HEK293T (cell line): ENCODE measurements at regions not wholly inside any gene's neighbourhood (a gene's known extent, or its start where the extent isn't known, plus 50 kb on each side); places are given as distances from the start of the nearest gene placed in this dataset.

Source experiments
- CTCF ChIA-PET: fragments of 350-600 bp; formaldehyde crosslinking; extraction: SDS; loops from one replicate; lab custom pipeline; 2021; ENCODE audit warnings: antibody characterized with exemption, inconsistent platforms; lab: Yijun Ruan, JAX
- POLR2A ChIA-PET: fragments of 350-600 bp; formaldehyde crosslinking; extraction: SDS; loops from one replicate; lab custom pipeline; 2020; ENCODE audit warnings: antibody characterized with exemption, inconsistent platforms; lab: Yijun Ruan, JAX
- DNase-seq: peaks from one replicate; pipeline ENCODE4 v3.0.0; 2012; ENCODE audit warnings: mixed read lengths; ENCODE audit errors: extremely low spot score
- ARNT ChIP-seq: fragments of 450-650 bp; IDR thresholded peaks from 2 replicates; pipeline ENCODE4 v1.6.1; 2017; ENCODE audit warnings: mild to moderate bottlenecking
- BHLHE40 ChIP-seq: fragments of 450-650 bp; IDR thresholded peaks from 2 replicates; pipeline ENCODE4 v1.6.1; 2016; ENCODE audit warnings: mild to moderate bottlenecking, moderate library complexity, borderline replicate concordance
- CTBP1 ChIP-seq: fragments of 450-650 bp; IDR thresholded peaks from 2 replicates; pipeline ENCODE4 v1.6.1; 2016; ENCODE audit warnings: borderline replicate concordance
- ELF4 ChIP-seq: fragments of 450-650 bp; IDR thresholded peaks from 2 replicates; pipeline ENCODE4 v1.6.1; 2017; ENCODE audit warnings: antibody characterized with exemption
- FOXA1 ChIP-seq: fragments of 450-650 bp; IDR thresholded peaks from 2 replicates; pipeline ENCODE4 v1.6.1; 2016; ENCODE audit warnings: mild to moderate bottlenecking
- FOXK2 ChIP-seq: fragments of 450-650 bp; IDR thresholded peaks from 2 replicates; pipeline ENCODE4 v1.6.1; 2016; ENCODE audit warnings: mild to moderate bottlenecking
- FOXM1 ChIP-seq: fragments of 450-650 bp; IDR thresholded peaks from 2 replicates; pipeline ENCODE4 v1.6.1; 2017; ENCODE audit warnings: mild to moderate bottlenecking, borderline replicate concordance
- HDGF ChIP-seq: fragments of 450-650 bp; IDR thresholded peaks from 2 replicates; pipeline ENCODE4 v1.6.1; 2017; ENCODE audit warnings: antibody characterized with exemption, borderline replicate concordance
- L3MBTL2 ChIP-seq: fragments of 450-650 bp; conservative IDR thresholded peaks from 2 replicates; pipeline ENCODE4 v1.6.1; 2016; ENCODE audit warnings: mild to moderate bottlenecking
- LEF1 ChIP-seq: fragments of 450-650 bp; IDR thresholded peaks from 2 replicates; pipeline ENCODE4 v1.6.1; 2017; ENCODE audit warnings: mild to moderate bottlenecking, borderline replicate concordance
- NFRKB ChIP-seq: fragments of 450-650 bp; IDR thresholded peaks from 2 replicates; pipeline ENCODE4 v1.6.1; 2016; ENCODE audit warnings: mild to moderate bottlenecking, moderate library complexity
- SP1 ChIP-seq: fragments of 450-650 bp; IDR thresholded peaks from 2 replicates; pipeline ENCODE4 v1.6.1; 2017
- SUZ12 ChIP-seq: fragments of 450-650 bp; IDR thresholded peaks from 2 replicates; pipeline ENCODE4 v1.6.1; 2016; ENCODE audit warnings: mild to moderate bottlenecking
- TARDBP ChIP-seq: fragments of 450-650 bp; IDR thresholded peaks from 2 replicates; pipeline ENCODE4 v1.6.1; 2016
- ZNF384 ChIP-seq: fragments of 450-650 bp; IDR thresholded peaks from 2 replicates; pipeline ENCODE4 v1.6.1; 2016
- TF ChIP-seq, protein P1 (sequence below): fragments of 450-650 bp; IDR thresholded peaks from 2 replicates; pipeline ENCODE4 v1.6.1; 2016

DNA sequence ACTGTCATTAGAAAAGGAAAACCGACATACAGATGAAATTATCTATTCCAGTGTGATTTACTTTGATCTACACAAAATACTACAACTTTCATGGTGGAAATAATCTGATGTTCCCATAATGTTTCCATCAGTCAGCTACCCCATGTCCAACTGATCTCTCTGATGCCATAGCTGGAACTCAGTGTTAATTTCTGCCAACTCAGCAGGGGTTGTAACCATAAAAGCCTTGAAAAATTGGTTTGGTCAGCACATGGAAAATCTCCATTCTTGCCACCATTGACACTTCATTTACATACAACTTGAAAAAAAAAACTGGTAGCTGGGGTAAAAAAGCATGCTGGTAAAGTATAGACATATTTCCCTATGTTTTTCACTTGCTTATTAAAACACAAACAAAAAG lies 1463.7 kb downstream of the OTOL1 start:
- TF ChIP-seq HDGF (no peak), FOXM1 (no peak), ELF4 (no peak), TARDBP (no peak), CTBP1 (no peak), SUZ12 (no peak), ZNF384 (no peak), L3MBTL2 (no peak), NFRKB (no peak), FOXK2 (no peak), SP1 (no peak), ARNT (no peak), LEF1 (no peak), FOXA1 (no peak)
- TF ChIP-seq, protein P1, sequence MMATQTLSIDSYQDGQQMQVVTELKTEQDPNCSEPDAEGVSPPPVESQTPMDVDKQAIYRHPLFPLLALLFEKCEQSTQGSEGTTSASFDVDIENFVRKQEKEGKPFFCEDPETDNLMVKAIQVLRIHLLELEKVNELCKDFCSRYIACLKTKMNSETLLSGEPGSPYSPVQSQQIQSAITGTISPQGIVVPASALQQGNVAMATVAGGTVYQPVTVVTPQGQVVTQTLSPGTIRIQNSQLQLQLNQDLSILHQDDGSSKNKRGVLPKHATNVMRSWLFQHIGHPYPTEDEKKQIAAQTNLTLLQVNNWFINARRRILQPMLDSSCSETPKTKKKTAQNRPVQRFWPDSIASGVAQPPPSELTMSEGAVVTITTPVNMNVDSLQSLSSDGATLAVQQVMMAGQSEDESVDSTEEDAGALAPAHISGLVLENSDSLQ, result no peak
- CTCF ChIA-PET, result no interaction called here
- no peak for DNase-seq
- POLR2A ChIA-PET, result no interaction called here

DNA sequence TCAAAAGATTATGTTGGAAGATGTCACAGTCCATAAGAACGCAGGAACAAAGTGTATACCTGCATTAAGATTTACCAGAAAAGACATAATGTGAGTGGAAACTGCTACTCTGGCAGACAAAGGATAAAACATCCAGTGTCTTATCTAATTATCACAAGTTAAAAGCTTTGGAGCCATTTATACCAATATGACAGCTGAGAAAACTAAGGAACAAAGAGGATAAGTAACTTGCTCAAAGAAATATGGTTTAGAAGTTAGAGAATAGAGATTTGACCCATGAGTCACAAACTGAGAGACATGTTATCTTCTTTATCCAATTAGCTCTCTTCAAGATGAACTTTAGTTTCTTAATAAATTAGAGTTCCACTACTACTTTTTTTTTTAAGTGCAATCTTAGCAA lies 1473.7 kb downstream of the OTOL1 start:
- TF ChIP-seq SP1 (no peak), LEF1 (no peak), FOXA1 (no peak), FOXK2 (no peak), ARNT (no peak), BHLHE40 (no peak), ZNF384 (no peak), TARDBP (no peak), CTBP1 (no peak), L3MBTL2 (no peak), NFRKB (no peak), HDGF (no peak)
- ChIA-PET CTCF (no interaction called here), POLR2A (no interaction called here)
- DNase-seq, result no peak

DNA sequence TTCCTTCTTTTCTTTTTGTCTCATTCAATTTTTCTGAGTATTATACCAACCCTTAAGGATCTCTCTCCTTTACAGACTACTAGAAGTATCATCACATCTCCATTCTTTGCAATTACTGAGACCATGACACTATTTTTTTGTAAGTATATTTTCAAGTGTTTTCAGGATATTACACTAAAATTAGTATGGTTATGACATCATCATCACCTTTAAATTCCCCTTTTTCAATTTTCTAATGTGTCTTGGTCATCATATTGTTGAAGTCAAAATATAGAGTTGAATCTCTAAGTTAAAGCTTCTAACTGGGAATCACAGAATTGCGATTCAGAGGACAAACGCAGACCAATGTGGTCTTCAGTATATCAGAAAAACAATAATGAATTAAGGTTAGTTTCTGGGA lies 1475.1 kb downstream of the OTOL1 start:
- CTCF ChIA-PET, result no interaction called here
- no peak for DNase-seq
- POLR2A ChIA-PET, result no interaction called here
- no peak for TF ChIP-seq HDGF
- TF ChIP-seq ELF4, result no peak
- TF ChIP-seq FOXA1, result no peak
- TF ChIP-seq FOXM1, result no peak
- no peak for TF ChIP-seq FOXK2
- no peak for TF ChIP-seq CTBP1
- TF ChIP-seq TARDBP, result no peak
- TF ChIP-seq LEF1, result no peak
- TF ChIP-seq BHLHE40, result no peak
- TF ChIP-seq, protein P1, result no peak
- TF ChIP-seq L3MBTL2, result no peak
- no peak for TF ChIP-seq ARNT
- no peak for TF ChIP-seq SP1
- no peak for TF ChIP-seq NFRKB
- no peak for TF ChIP-seq SUZ12
- TF ChIP-seq ZNF384, result no peak

DNA sequence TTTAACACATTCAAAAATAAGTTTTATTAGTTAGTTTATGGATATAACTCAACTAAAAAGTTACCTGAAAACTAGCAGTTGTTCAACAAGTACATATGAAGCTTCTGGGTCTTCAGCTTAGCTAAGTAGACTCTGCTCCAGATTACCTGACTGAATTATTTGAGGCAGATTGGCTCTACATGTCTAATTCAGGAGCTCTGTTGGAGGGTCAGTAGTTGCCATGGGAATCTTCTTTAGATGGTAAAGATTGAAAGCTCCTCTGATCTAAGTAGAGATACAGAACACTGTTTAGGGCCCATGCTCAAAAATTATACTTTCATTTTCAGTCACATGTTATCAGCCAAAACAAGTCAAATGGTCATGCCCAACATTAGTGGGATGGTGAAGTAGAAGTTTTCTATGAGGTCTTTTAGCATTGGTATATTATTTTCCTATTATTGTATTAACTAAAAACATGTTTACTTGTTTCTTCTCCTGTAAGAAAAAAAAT lies 1476.9 kb downstream of the OTOL1 start:
- CTCF ChIA-PET, result no interaction called here
- DNase-seq, result no peak
- TF ChIP-seq NFRKB (no peak), ZNF384 (no peak), SUZ12 (no peak), HDGF (no peak), SP1 (no peak), ARNT (no peak), BHLHE40 (no peak), L3MBTL2 (no peak), LEF1 (no peak), ELF4 (no peak), TARDBP (no peak)
- TF ChIP-seq, protein P1, result no peak
- POLR2A ChIA-PET, result no interaction called here

DNA sequence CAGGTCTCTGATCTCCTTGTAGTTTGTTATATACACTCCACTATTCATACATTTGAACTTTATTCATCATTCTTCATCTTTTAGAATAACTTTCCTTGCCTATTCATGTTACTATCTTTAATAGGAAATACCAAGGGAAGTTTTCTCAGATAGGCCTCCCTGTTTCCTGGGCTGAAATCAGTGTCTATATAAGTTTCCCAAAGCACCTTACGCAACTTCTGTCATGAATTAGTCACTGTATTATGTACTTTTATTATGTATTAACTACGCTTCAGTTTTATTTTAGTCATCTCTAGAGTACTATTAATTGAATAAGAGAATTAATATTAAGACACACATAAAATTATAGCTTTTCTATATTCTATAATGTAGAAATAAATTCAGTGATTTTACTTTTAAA lies 1481.5 kb downstream of the OTOL1 start:
- POLR2A ChIA-PET, result no interaction called here
- CTCF ChIA-PET, result no interaction called here
- TF ChIP-seq SUZ12, result no peak
- TF ChIP-seq L3MBTL2, result no peak
- TF ChIP-seq SP1, result no peak
- no peak for TF ChIP-seq BHLHE40
- TF ChIP-seq NFRKB, result no peak
- no peak for TF ChIP-seq CTBP1
- TF ChIP-seq ARNT, result no peak
- no peak for TF ChIP-seq FOXM1
- TF ChIP-seq TARDBP, result no peak
- TF ChIP-seq ELF4, result no peak
- TF ChIP-seq FOXA1, result no peak
- TF ChIP-seq FOXK2, result no peak
- TF ChIP-seq, protein P1, result no peak
- TF ChIP-seq HDGF, result no peak
- no peak for TF ChIP-seq ZNF384
- TF ChIP-seq LEF1, result no peak
- no peak for DNase-seq
